AG08395 (cell line): ENCODE measurements at regions not wholly inside any gene's neighbourhood (a gene's known extent, or its start where the extent isn't known, plus 50 kb on each side); places are given as distances from the start of the nearest gene placed in this dataset.

Experiments
- DNase-seq: peaks from one replicate; pipeline ENCODE4 v3.0.0; 2012; ENCODE audit warnings: mixed read lengths, low spot score

- no peak for DNase-seq
These were observed 208.1 kb upstream of the THSD7B start for GRCh38 chr2:136557203-136557602.

DNA sequence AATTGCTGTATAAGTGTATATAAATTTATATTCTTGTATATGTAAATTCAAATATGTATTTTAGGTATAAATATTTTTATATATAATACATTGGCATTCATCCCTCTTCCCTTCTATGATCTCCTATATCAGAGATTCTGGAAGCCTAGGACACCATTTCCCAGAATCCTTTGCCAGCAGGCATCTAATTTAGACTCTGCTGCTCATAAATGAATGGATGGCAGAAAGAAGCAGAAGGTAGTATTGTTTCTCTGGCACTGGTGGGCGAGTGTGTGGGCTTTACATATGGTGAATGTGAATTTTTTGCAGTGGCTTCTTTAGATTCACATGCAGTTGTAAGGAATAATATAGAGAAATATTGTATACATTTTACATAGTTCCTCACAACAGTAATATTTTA, 215.2 kb upstream of the THSD7B start:
- no peak for DNase-seq

DNA sequence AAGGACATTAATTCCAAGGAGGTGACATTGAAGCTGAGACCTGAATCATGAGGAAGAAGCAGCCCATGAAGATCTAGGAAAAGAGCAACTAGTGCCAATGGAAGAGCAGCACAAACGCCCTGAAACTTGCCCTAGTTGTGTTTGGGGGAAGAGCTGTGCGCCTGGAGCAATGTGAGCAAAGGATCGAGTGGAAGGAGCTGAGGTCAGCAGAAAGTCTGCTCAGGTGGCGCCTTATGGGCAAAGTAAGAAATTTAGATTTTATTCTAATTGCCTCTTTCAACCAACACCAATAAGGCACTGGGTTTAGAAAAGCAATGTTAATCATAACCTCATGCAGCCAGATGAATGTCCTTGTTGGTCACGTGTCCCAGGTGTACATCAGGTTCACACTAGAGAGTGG, 226.0 kb upstream of the THSD7B start:
- DNase-seq = no peak

- DNase-seq = no peak
These were observed 226.9 kb upstream of the THSD7B start for GRCh38 chr2:136538489-136538888.

DNA sequence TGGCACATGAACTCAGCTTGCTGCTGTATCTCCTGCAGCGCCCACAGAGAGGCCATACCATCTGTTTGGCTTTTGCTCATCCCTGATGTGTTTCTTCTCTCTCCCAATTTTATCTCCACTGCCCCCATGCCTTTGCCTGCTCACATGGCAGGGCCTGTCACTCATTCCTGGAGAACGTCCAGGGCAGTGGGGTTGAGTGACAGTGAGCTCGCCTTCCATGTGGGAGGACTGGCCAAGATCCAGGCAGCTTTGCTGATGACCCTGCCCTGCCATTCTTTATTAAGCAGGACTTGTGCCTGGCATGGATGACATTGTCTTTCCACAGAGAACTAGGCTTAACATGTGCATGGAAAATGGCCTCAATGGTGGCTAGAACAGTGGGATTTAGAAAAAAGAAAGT, 230.5 kb upstream of the THSD7B start:
- no peak for DNase-seq

GRCh38 chr2:136532171-136532570, 233.2 kb upstream of the THSD7B start:
- no peak for DNase-seq

DNA sequence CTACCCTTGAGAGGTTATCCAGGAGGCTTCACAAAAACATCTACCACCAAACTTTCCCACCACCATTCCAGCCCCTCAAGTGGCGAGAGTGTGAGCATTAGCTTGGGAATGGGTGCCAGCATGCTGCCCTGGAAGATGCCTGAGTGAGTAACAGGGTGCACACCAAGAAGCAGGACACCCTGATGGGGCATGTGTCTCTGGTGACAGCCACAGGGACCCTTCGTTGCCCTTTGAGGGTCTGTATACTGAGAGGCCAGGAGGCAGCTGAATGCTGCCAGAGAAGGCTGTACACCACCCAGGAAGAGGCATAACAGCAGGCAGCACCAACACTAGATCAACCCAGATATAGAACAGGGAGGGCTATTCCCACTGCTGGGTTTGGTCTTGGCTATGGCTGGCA, 233.6 kb upstream of the THSD7B start:
- no peak for DNase-seq

DNA sequence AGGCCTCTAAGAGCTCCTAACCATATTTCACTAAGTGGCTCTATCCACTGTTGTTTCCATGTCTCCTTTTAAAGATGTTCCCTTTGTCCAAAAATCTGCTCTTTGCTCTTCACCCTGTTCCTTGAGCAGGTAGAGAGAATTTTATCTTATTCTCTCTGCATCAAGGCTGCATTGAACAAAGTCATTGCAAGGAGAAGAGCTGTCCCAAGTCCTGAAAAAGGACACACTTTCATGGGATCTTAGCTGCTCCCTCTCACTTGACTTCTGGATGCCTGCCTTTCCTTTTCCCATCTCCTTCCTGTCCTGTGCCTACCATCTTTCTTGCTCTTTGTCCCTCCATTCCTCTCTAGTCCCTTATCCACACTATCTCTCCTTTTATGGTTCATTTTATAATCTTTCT, 235.2 kb upstream of the THSD7B start:
- no peak for DNase-seq

DNA sequence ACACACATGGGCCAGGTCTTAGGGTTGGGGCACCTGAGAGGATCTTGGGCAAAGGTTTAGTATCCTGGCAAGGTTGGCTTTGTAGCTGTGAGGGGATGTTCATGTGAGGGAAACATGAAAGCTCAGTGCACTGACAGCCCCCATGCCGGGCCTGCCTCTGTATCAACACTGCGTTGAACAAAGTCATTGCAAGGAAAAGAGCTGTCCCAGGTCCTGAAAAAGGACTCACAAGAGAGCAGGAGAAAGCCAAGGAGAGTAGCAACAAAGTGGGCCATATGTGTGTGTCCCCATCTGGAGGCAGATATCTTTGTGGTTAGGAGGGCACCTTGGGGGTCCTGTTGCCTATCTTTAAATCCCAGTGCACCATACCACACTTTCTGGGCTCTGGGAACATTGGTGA, 237.8 kb upstream of the THSD7B start:
- DNase-seq = no peak

DNA sequence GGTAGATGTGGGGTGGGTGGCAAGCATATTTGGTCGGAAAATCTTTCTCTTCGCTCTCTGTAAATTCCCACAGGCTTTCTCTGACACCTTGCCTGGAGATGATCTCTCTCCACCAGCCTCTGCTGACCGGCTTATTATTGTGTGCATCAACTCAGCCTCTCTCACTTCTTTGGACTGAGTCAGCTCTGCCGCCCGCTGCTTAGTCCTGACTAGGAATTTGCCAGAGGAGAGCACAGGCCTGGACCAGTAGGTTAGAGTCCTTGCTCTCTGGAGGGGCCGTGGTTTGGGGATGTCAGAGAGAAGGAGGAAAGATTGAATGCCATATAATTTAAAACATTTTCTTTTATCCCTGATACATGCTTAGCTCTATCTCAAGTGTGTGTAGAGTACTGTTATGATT, 242.6 kb upstream of the THSD7B start:
- no peak for DNase-seq

GRCh38 chr2:136517716-136518115, 247.6 kb upstream of the THSD7B start:
- no peak for DNase-seq

- no peak for DNase-seq
These were observed 255.1 kb upstream of the THSD7B start for GRCh38 chr2:136510244-136510643.

- DNase-seq = no peak
These were observed 259.9 kb upstream of the THSD7B start for GRCh38 chr2:136505462-136505861.

DNA sequence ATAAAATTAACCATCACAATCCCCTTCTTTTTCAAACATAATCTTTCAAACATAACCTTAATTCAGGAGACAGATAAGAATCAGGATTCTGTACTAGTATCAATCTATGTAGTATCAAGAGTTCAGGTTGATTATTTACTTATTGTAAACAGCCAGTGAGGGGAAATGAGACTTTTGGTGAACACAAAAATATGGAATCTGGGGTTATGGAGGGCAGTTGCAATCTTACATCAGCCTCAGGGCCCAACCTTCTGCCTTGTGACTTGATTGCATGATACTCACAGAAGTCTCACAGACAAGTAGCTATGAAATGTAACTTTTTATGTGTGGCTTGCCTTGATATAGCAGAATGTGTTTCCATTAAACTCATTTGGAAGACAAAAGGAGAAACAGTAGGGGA, 262.7 kb upstream of the THSD7B start:
- DNase-seq = no peak

DNA sequence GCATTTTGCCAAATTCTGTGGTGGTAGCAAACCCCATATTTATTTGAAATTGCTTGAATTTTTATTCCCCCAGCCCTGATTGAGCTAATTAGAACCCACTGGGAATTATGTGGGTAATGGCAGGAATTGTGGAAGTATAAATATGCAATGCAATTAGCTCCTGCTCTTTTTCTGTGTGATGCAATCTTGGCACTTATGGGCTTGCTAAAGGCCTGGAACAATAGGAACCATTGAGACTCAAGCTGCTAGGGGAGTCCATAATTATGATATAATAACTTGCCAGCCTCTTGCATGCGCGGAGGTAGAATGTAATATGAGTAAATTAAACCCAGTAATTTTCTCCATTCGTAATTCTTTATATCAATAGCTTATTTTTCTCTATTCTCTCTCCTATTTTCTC, 267.6 kb upstream of the THSD7B start:
- no peak for DNase-seq

DNA sequence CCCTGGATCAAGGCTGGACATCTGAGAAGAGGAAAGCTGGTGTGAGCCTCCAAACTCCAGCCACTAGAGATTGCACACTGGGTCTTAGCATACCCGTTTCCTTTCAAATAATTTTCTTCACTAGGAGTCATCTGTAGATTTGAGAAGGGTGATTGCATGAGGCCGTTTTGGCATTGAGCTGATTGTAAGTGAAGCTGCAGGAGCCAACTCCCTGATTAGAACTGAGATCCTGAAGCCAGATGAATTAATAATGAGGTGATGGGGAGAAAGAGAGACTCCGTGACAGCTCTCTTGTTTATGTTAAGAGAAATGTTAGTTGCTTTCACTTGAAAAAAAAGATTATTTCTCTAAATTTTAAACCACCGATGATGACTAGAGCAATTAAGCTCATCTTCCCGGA, 268.4 kb upstream of the THSD7B start:
- no peak for DNase-seq

GRCh38 chr2:136495636-136496035, 269.7 kb upstream of the THSD7B start:
- DNase-seq = no peak

GRCh38 chr2:136492901-136493300, 272.4 kb upstream of the THSD7B start:
- no peak for DNase-seq

DNA sequence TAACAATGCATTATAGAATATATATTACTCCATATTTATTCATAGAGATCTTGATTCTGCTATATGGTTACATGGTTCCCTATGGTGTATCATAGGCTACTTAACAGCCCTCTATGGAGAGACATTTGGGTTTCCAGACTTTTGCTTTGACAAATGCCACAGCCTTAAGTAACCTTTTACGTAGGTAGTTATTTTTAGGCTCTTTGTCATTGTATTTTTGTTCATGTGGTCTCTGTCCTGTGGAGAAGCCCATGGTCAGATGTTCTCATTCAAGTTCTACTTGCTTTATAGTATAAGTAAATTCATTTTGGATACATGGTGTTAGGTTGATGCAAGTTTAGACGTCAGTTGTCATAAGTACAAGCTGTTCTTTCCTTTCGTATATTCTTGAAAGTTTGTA, 275.2 kb upstream of the THSD7B start:
- no peak for DNase-seq

GRCh38 chr2:136487421-136487820, 277.9 kb upstream of the THSD7B start:
- DNase-seq = no peak

DNA sequence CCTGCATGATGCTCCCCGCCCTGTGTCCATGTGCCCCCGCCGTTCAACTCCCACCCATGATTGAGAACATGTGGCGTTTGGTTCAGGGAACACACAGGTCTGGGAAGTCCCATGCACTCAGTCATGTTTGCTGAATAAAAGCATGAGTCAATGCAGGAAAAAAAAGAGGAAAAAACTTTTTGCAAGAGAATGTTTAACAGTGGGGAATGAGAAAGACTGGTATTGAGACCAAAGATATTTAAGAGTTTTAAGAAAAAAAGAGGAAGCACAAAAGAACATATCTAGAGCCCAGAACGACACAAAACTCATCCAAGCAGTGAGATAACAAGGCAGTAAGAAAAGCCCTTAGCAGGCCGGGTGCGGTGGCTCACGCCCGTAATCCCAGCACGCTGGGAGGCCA, 279.2 kb upstream of the THSD7B start:
- no peak for DNase-seq

GRCh38 chr2:136482966-136483365, 282.4 kb upstream of the THSD7B start:
- DNase-seq = no peak

DNA sequence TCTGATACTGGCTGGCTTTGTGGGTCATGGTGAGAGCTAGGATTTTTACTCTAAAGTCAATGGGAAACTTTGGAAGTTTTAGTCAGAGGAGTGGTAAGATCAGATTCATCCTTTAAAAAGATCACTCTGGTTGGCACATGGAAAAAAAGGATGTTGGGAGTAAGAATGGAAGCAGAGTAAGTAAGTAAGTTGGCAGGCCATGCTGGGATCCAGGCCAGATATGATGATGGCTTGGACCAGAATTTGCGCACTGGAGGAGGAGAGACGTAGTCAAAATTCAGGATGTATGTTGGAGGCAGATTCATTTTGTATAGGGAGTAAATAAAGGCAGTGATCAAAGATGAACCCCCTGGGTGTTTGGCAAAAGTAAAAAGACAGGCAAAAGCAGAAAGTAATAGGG, 283.3 kb upstream of the THSD7B start:
- DNase-seq = no peak

DNA sequence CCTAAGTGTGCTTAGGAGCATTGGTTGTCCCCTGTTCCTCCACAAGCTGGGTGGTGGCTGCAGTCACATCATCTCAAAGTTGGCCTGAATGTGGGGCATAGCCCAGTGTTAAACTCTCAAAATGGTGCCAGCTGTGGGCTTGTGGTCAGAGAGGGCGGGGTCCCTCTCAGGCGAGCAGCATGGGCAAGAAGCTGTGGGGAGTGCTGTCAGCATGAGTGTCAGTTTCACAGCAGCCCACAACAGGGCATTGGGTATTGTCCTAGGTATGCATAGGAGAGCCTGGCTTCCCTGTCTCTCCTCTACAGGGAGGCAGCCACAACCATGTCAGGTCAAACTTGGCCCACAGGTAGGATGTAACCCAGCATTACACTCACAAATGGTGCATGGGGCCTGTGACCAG, 285.6 kb upstream of the THSD7B start:
- DNase-seq = no peak

- DNase-seq = no peak
These were observed 296.5 kb upstream of the THSD7B start for GRCh38 chr2:136468799-136469369.
